Thoracic aorta (tissue), 2 donors: ENCODE measurements at regions not wholly inside any gene's neighbourhood (a gene's known extent, or its start where the extent isn't known, plus 50 kb on each side); places are given as distances from the start of the nearest gene placed in this dataset.

ENCODE experiments used
- ATAC-seq: fragments of 150-250 bp; one replicate; pipeline ENCODE4 v1.8.0; 2017; ENCODE audit warnings: low read depth; ENCODE audit not compliant: insufficient number of reproducible peaks, low FRiP score
- DNase-seq: peaks from one replicate; pipeline ENCODE4 v3.0.0-alpha.2; 2020; ENCODE audit warnings: low spot score
- H3K27ac ChIP-seq, 2 donors: fragments of 200-600 bp; sonication (generic); 1 replicate in 1 of 2; 2 replicates in 1 of 2; pipeline ENCODE4 v1.5.1; 2016; ENCODE audit warnings: mild to moderate bottlenecking in 2 of 2, moderate library complexity in 2 of 2
- H3K27me3 ChIP-seq: fragments of 200-600 bp; sonication (generic); replicated peaks from 2 replicates; pipeline ENCODE4 v1.6.0; 2016; ENCODE audit warnings: mild to moderate bottlenecking; ENCODE audit not compliant: insufficient read depth
- H3K36me3 ChIP-seq: fragments of 200-600 bp; sonication (generic); one replicate; pipeline ENCODE4 v1.5.1; 2016
- H3K4me1 ChIP-seq, 2 donors: fragments of 200-600 bp; sonication (generic); 1 replicate in 1 of 2; 2 replicates in 1 of 2; pipeline versions ENCODE4 v1.5.1 to v1.6.0; 2016; ENCODE audit warnings: low read depth in 2 of 2, mild to moderate bottlenecking in 1 of 2; ENCODE audit not compliant: control insufficient read depth in 1 of 2
- H3K4me3 ChIP-seq: fragments of 200-600 bp; sonication (generic); 2 replicates; pipeline ENCODE4 v1.5.1; 2016; ENCODE audit warnings: mild to moderate bottlenecking
- H3K9me3 ChIP-seq: fragments of 200-600 bp; sonication (generic); 2 replicates; pipeline ENCODE4 v1.5.1; 2016
- CTCF ChIP-seq: fragments of 200-600 bp; sonication (generic); IDR thresholded peaks from one replicate; pipeline ENCODE4 v1.5.1; 2019; ENCODE audit warnings: antibody characterized with exemption

- TF ChIP-seq CTCF = no peak
- no peaks in the 10 kb centered on the region for H3K27me3 ChIP-seq
- no peak overlapping the region for H3K27ac ChIP-seq
- H3K4me1 ChIP-seq = no peaks in the 10 kb centered on the region
- DNase-seq (no peak), ATAC-seq (no peak)
- no peak overlapping the region for H3K4me3 ChIP-seq
- no peaks in the 10 kb centered on the region for H3K9me3 ChIP-seq
- no peaks in the 10 kb centered on the region for H3K36me3 ChIP-seq
Observed at GRCh38 chr7:123401295-123401694, 133.1 kb downstream of the IQUB start.

DNA sequence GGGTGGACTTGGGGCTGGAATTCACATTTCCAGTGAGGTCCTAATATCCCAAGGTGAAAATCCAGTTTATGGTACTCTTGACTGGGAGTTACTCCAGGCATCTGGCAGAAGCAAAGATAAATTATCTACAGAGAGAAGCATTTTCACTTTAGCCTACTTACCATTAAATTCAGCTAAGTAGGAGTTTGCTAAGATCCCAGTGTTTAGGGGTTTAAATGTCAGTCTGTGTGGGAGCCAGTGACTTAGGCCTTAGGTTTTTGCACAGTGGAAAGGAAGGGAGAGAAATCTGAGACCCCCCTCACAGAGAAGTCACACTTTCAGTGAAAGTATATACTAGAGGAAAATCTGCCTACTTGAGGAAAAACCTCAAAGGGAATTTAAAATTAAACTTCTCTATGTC lies 134.2 kb downstream of the IQUB start:
- no peak overlapping the region for H3K27ac ChIP-seq
- no peak for TF ChIP-seq CTCF
- no peaks in the 10 kb centered on the region for H3K36me3 ChIP-seq
- no peaks in the 10 kb centered on the region for H3K4me1 ChIP-seq
- ATAC-seq (no peak), DNase-seq (no peak)
- no peaks in the 10 kb centered on the region for H3K27me3 ChIP-seq
- H3K9me3 ChIP-seq = no peaks in the 10 kb centered on the region
- H3K4me3 ChIP-seq = no peak overlapping the region

GRCh38 chr7:123398921-123399320 lies 135.5 kb downstream of the IQUB start:
- Histone ChIP-seq H3K4me3 (no peak overlapping the region), H3K36me3 (no peaks in the 10 kb centered on the region), H3K27me3 (no peaks in the 10 kb centered on the region), H3K27ac (no peak overlapping the region), H3K9me3 (no peaks in the 10 kb centered on the region), H3K4me1 (no peaks in the 10 kb centered on the region)
- no peak for TF ChIP-seq CTCF
- ATAC-seq (no peak), DNase-seq (no peak)

GRCh38 chr7:123397746-123398338 lies 136.6 kb downstream of the IQUB start:
- DNase-seq (no peak), ATAC-seq (no peak)
- no peak for TF ChIP-seq CTCF
- no peaks in the 10 kb centered on the region for H3K27me3 ChIP-seq
- H3K9me3 ChIP-seq = no peaks in the 10 kb centered on the region
- H3K36me3 ChIP-seq = no peaks in the 10 kb centered on the region
- H3K27ac ChIP-seq = no peak overlapping the region
- no peak overlapping the region for H3K4me3 ChIP-seq
- no peaks in the 10 kb centered on the region for H3K4me1 ChIP-seq

DNA sequence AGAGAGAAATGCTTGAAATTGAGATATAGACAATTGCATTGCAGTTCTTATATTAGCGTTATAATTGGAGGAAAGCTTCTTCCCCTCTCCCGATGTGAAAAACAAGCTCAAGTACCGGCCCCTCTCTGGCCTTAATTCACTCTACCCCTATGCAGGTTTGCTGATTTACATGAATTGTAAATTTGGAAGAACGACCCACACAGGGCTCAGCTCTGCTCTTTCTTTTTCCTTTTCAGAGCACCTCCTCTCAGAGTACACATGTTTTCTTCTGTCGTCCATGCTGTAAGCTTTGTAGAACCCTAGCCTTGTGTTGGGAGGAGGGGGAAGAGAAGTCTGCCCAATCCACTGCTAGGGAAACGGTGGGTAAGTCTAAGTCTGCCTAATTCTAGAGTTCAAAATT lies 140.8 kb downstream of the IQUB start:
- ATAC-seq (no peak), DNase-seq (no peak)

More for the DNA sequence above, 140.8 kb downstream of the IQUB start:
- Histone ChIP-seq H3K36me3 (no peaks in the 10 kb centered on the region), H3K4me3 (no peak overlapping the region), H3K9me3 (no peaks in the 10 kb centered on the region), H3K27ac (no peak overlapping the region), H3K4me1 (no peaks in the 10 kb centered on the region), H3K27me3 (no peaks in the 10 kb centered on the region)
- TF ChIP-seq CTCF = no peak
